Endodermal cell (in vitro differentiated cells): ENCODE measurements at regions not wholly inside any gene's neighbourhood (a gene's known extent, or its start where the extent isn't known, plus 50 kb on each side); places are given as distances from the start of the nearest gene placed in this dataset.

Source experiments
- DNase-seq: peaks from one replicate; pipeline ENCODE4 v3.0.0-alpha.2; 2017
- H3K27ac ChIP-seq: 2 replicates; pipeline ENCODE4 v1.5.1; 2013; ENCODE audit warnings: mild to moderate bottlenecking, low read depth, low read length, moderate library complexity
- H3K27me3 ChIP-seq: 2 replicates; pipeline ENCODE4 v1.6.1; 2013; ENCODE audit warnings: mild to moderate bottlenecking, low read length, moderate library complexity; ENCODE audit not compliant: insufficient read depth, control insufficient read depth, poor library complexity, severe bottlenecking
- H3K36me3 ChIP-seq: 2 replicates; pipeline ENCODE4 v1.7.0; 2013; ENCODE audit warnings: mild to moderate bottlenecking, low read length, moderate library complexity; ENCODE audit not compliant: control insufficient read depth, insufficient read depth
- H3K4me1 ChIP-seq: one replicate; pipeline ENCODE4 v1.7.0; 2013; ENCODE audit warnings: low read length; ENCODE audit not compliant: control insufficient read depth, insufficient read depth
- H3K4me3 ChIP-seq: 2 replicates; pipeline ENCODE4 v1.5.1; 2013; ENCODE audit warnings: mild to moderate bottlenecking, low read length, moderate library complexity
- H3K9ac ChIP-seq: 2 replicates; pipeline ENCODE4 v1.6.1; 2013; ENCODE audit warnings: mild to moderate bottlenecking, low read length, moderate library complexity; ENCODE audit not compliant: poor library complexity, severe bottlenecking; ENCODE audit errors: extremely low read depth
- H3K9me3 ChIP-seq: 2 replicates; pipeline ENCODE4 v1.6.1; 2013; ENCODE audit warnings: mild to moderate bottlenecking, low read length, moderate library complexity; ENCODE audit not compliant: control insufficient read depth
- H3K27ac Mint-ChIP-seq: 2 replicates; pipeline ENCODE4 v1.8.0; 2020; ENCODE audit warnings: mixed read lengths
- H3K27me3 Mint-ChIP-seq: 2 replicates; pipeline ENCODE4 v1.8.0; 2021; ENCODE audit warnings: mild to moderate bottlenecking, mixed read lengths; ENCODE audit not compliant: insufficient read depth
- H3K36me3 Mint-ChIP-seq: 2 replicates; pipeline ENCODE4 v1.8.0; 2020; ENCODE audit warnings: low read depth, mixed read lengths
- H3K4me1 Mint-ChIP-seq: 2 replicates; pipeline ENCODE4 v1.8.0; 2020; ENCODE audit warnings: mixed read lengths
- H3K4me3 Mint-ChIP-seq: 2 replicates; pipeline ENCODE4 v1.8.0; 2020; ENCODE audit warnings: mild to moderate bottlenecking, moderate library complexity, mixed read lengths
- H3K9me3 Mint-ChIP-seq: 2 replicates; pipeline ENCODE4 v1.8.0; 2020; ENCODE audit warnings: mild to moderate bottlenecking, mixed read lengths
- CTCF ChIP-seq: fragments of 200-600 bp; sonication (generic); conservative IDR thresholded peaks from 2 replicates; pipeline ENCODE4 v1.5.0; 2021; ENCODE audit warnings: antibody characterized with exemption, mild to moderate bottlenecking
- WGBS, 2 experiments: methylation state at CpG; one replicate each; pipeline versions ENCODE4 v1.1.5 to v1.1.7; 2013; ENCODE audit warnings: missing lambda C conversion rate in 2 of 2, mixed read lengths in 1 of 2; ENCODE audit not compliant: insufficient coverage in 1 of 2, insufficient read length in 1 of 2; 5-methylcytosine and 5-hydroxymethylcytosine counted together

- no peak overlapping the region for H3K27ac Mint-ChIP-seq
- no peaks in the 10 kb centered on the region for H3K36me3 ChIP-seq
- no peak overlapping the region for H3K4me3 ChIP-seq
- H3K9ac ChIP-seq: no peak overlapping the region
- H3K27me3 ChIP-seq: no peaks in the 10 kb centered on the region
- H3K27me3 Mint-ChIP-seq: peaks cover 3% of the 10 kb centered on the region
- 83 to 95% methylated on average over 1 of the region's 2 CpGs for WGBS, 2 experiments
- TF ChIP-seq CTCF: no peak
- peaks cover 4% of the 10 kb centered on the region for H3K4me1 Mint-ChIP-seq
- DNase-seq: no peak
- H3K9me3 ChIP-seq: no peaks in the 10 kb centered on the region
- H3K9me3 Mint-ChIP-seq: no peaks in the 10 kb centered on the region
- H3K4me3 Mint-ChIP-seq: no peak overlapping the region
- no peak overlapping the region for H3K27ac ChIP-seq
- no peaks in the 10 kb centered on the region for H3K36me3 Mint-ChIP-seq
- H3K4me1 ChIP-seq: no peaks in the 10 kb centered on the region
Observed at GRCh38 chr14:35934499-35934898, 108.4 kb downstream of the BRMS1L start.

- H3K27me3 Mint-ChIP-seq: peaks cover 3% of the 10 kb centered on the region
- no peaks in the 10 kb centered on the region for H3K4me1 ChIP-seq
- WGBS, 2 experiments: 88 to 90% methylated on average over 12 to 13 of the region's 13 CpGs
Observed at GRCh38 chr14:35932659-35933159, 106.6 kb downstream of the BRMS1L start.

GRCh38 chr14:35932136-35932535, 106.0 kb downstream of the BRMS1L start:
- no peaks in the 10 kb centered on the region for H3K9me3 Mint-ChIP-seq
- H3K4me1 ChIP-seq: no peaks in the 10 kb centered on the region
- no peak overlapping the region for H3K4me3 ChIP-seq
- H3K36me3 Mint-ChIP-seq: no peaks in the 10 kb centered on the region
- H3K27ac Mint-ChIP-seq: no peak overlapping the region
- H3K27me3 ChIP-seq: no peaks in the 10 kb centered on the region
- no peaks in the 10 kb centered on the region for H3K4me1 Mint-ChIP-seq
- no peak for DNase-seq
- no peaks in the 10 kb centered on the region for H3K9me3 ChIP-seq
- TF ChIP-seq CTCF: no peak
- H3K27ac ChIP-seq: no peak overlapping the region
- no peaks in the 10 kb centered on the region for H3K36me3 ChIP-seq
- H3K27me3 Mint-ChIP-seq: peaks cover 3% of the 10 kb centered on the region
- no peak overlapping the region for H3K9ac ChIP-seq
- no peak overlapping the region for H3K4me3 Mint-ChIP-seq

More at GRCh38 chr14:35932659-35933159, 106.6 kb downstream of the BRMS1L start:
- H3K36me3 ChIP-seq: no peaks in the 10 kb centered on the region
- Mint-ChIP-seq H3K27ac (no peak overlapping the region), H3K9me3 (no peaks in the 10 kb centered on the region), H3K4me3 (no peak overlapping the region), H3K36me3 (no peaks in the 10 kb centered on the region), H3K4me1 (no peaks in the 10 kb centered on the region)
- no peak for TF ChIP-seq CTCF
- no peak overlapping the region for H3K4me3 ChIP-seq
- H3K9me3 ChIP-seq: no peaks in the 10 kb centered on the region
- no peaks in the 10 kb centered on the region for H3K27me3 ChIP-seq
- no peak for DNase-seq
- H3K9ac ChIP-seq: no peak overlapping the region
- H3K27ac ChIP-seq: no peak overlapping the region
